ENCODE measurements at regions not wholly inside any gene's neighbourhood (a gene's known extent, or its start where the extent isn't known, plus 50 kb on each side); places are given as distances from the start of the nearest gene placed in this dataset.
"Not testable (repeated sequence)": the region's sequence is repeated elsewhere in the genome, so short reads cannot be mapped to it uniquely, and the experiment has no call there.

GRCh38 chr16:76857402-76857801 lies 333.6 kb upstream of the MON1B start:
- H3K27ac ChIP-seq, result no peak overlapping the region
- DNase-seq (no peak), ATAC-seq (no peak), FAIRE-seq (no peak)
- no peak overlapping the region for H3K4me3 ChIP-seq
- no peaks in the 10 kb centered on the region for H3K9me3 ChIP-seq
- H3K36me3 ChIP-seq, result no peaks in the 10 kb centered on the region
- no peak for TF ChIP-seq CTCF (IDR thresholded peaks at IDR 0.05)
- WGBS, 2 donors, result 45 to 65% methylated on average over 1 of the region's 1 CpG
- H3K4me1 ChIP-seq, result peaks cover 0 to 2% (median under 1%) of the 10 kb centered on the region in 3 donors
- H3K27me3 ChIP-seq, result no peaks in the 10 kb centered on the region
- intact Hi-C loops (cut with DNase I), result no loop called here

- ATAC-seq (no peak), FAIRE-seq (no peak), DNase-seq (no peak)
- H3K27me3 ChIP-seq, result no peaks in the 10 kb centered on the region
- H3K9me3 ChIP-seq, result no peaks in the 10 kb centered on the region
- H3K36me3 ChIP-seq, result no peaks in the 10 kb centered on the region
- TF ChIP-seq CTCF (IDR thresholded peaks at IDR 0.05), result no peak
- no peak overlapping the region for H3K27ac ChIP-seq
- no peaks in the 10 kb centered on the region for H3K4me1 ChIP-seq
- intact Hi-C loops (cut with DNase I), result no loop called here
- H3K4me3 ChIP-seq, result no peak overlapping the region
These were observed 328.1 kb upstream of the MON1B start for GRCh38 chr16:76862901-76863300.

- intact Hi-C loops (cut with DNase I), result no loop called here
- no peaks in the 10 kb centered on the region for H3K36me3 ChIP-seq
- FAIRE-seq, result no peak
- no peak overlapping the region for H3K4me3 ChIP-seq
- no peak for TF ChIP-seq CTCF (IDR thresholded peaks at IDR 0.05)
- no peak for DNase-seq
- no peaks in the 10 kb centered on the region for H3K4me1 ChIP-seq
- no peaks in the 10 kb centered on the region for H3K9me3 ChIP-seq
- WGBS, 2 donors, result 54 to 62% methylated on average over 1 of the region's 1 CpG
- no peak for ATAC-seq
- no peaks in the 10 kb centered on the region for H3K27me3 ChIP-seq
- no peak overlapping the region for H3K27ac ChIP-seq
These were observed 324.0 kb upstream of the MON1B start for GRCh38 chr16:76866994-76867393.

- ATAC-seq, result no peak
- TF ChIP-seq CTCF (IDR thresholded peaks at IDR 0.05), result no peak
- H3K27me3 ChIP-seq, result no peaks in the 10 kb centered on the region
- H3K9me3 ChIP-seq, result no peaks in the 10 kb centered on the region
- WGBS, 2 donors, result 33 to 50% methylated on average over 1 of the region's 1 CpG
- intact Hi-C loops (cut with DNase I), result no loop called here
- H3K36me3 ChIP-seq, result no peaks in the 10 kb centered on the region
- FAIRE-seq, result no peak
- H3K4me3 ChIP-seq, result no peak overlapping the region
- H3K4me1 ChIP-seq, result no peaks in the 10 kb centered on the region
- H3K27ac ChIP-seq, result no peak overlapping the region
- DNase-seq, result no peak
These were observed 315.1 kb upstream of the MON1B start for GRCh38 chr16:76875898-76876297.

GRCh38 chr16:76879420-76879819 lies 311.6 kb upstream of the MON1B start:
- TF ChIP-seq CTCF (IDR thresholded peaks at IDR 0.05), result no peak
- Histone ChIP-seq H3K4me3 (no peak overlapping the region), H3K9me3 (no peaks in the 10 kb centered on the region), H3K4me1 (no peaks in the 10 kb centered on the region), H3K27ac (no peak overlapping the region), H3K27me3 (no peaks in the 10 kb centered on the region), H3K36me3 (no peaks in the 10 kb centered on the region)
- 92 to 93% methylated on average over 4 of the region's 4 CpGs for WGBS, 2 donors
- FAIRE-seq (no peak), ATAC-seq (no peak), DNase-seq (no peak)
- intact Hi-C loops (cut with DNase I), result no loop called here

- intact Hi-C loops (cut with DNase I); FAIRE-seq; H3K4me3 ChIP-seq; H3K4me1 ChIP-seq; DNase-seq; H3K27me3 ChIP-seq; H3K27ac ChIP-seq; H3K9me3 ChIP-seq; H3K36me3 ChIP-seq; ATAC-seq: not testable (repeated sequence)
- 68 to 72% methylated on average over 5 of the region's 5 CpGs for WGBS, 2 donors
These were observed 310.5 kb upstream of the MON1B start for GRCh38 chr16:76880523-76880922.
